HS-27A (cell line): ENCODE measurements at regions not wholly inside any gene's neighbourhood (a gene's known extent, or its start where the extent isn't known, plus 50 kb on each side); places are given as distances from the start of the nearest gene placed in this dataset.

Experiments
- DNase-seq: peaks from one replicate; pipeline ENCODE4 v3.0.0-alpha.2; 2012; ENCODE audit warnings: low read depth, missing footprints

DNA sequence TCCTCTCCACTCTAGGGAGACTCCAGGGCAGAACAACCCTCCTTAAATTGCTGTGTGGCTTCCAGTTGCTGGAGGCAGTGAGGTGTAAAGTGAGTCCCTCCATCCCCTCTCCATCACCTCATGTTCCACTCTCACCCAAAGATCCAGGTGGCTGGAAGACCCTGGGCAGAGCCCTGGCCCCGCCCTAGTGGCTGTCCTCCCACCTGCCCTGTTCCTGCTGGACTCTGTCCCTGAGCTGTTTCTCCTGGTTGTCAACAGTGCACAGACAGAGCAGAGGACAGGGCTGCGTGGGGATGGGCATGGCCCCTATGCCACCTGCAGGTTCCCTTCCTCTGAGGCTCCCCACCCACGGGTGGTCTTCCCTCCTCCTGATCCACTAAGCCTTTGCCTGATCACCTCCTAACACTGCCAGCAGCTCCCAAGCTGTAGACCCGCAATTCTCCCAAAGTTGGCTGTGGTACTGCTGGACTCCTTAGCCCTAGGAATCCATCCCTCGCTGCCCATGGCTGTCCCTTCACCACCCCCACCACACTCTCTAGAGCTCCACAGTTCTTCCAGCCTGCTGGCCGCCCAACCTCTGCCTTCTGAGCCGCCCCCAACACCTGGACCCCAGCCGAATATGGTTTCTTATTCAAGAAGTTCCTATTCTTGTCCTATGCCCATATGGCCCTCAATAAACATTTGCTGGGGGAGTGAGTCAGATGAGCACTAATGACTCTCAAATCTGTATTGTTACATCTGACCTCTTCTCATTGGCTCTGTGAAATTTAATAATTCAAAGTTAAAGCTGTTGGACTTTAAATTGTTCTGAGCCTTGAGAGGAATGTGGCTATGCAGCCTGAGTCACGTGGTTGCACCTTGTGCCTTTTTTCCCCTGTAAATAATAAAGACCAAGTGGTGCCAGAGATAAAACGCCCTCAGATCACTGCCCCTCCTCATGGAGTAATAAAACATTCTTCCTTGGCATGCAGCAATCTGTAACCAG, 260.0 kb upstream of the HS6ST1 start:
- DNase-seq, result no peak

DNA sequence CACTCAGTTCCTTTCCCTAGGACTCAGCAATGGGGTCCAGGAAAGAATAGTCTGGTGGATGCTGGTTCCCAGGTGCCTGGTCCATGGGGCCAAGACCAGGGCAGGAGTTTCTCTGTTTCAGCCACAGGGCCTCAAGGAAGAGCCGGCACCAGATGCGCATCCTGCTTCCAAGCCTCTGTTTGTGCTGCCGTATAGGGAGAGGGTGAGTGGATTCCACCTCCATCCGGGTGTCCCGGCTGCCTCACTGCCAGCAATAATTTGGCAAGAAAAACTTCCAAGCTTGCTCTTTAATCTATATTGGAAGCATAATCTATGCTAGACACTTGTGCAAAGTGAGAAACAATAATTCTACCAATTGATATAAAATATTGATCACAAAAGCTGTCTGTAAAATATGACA, 261.2 kb upstream of the HS6ST1 start:
- no peak for DNase-seq

DNA sequence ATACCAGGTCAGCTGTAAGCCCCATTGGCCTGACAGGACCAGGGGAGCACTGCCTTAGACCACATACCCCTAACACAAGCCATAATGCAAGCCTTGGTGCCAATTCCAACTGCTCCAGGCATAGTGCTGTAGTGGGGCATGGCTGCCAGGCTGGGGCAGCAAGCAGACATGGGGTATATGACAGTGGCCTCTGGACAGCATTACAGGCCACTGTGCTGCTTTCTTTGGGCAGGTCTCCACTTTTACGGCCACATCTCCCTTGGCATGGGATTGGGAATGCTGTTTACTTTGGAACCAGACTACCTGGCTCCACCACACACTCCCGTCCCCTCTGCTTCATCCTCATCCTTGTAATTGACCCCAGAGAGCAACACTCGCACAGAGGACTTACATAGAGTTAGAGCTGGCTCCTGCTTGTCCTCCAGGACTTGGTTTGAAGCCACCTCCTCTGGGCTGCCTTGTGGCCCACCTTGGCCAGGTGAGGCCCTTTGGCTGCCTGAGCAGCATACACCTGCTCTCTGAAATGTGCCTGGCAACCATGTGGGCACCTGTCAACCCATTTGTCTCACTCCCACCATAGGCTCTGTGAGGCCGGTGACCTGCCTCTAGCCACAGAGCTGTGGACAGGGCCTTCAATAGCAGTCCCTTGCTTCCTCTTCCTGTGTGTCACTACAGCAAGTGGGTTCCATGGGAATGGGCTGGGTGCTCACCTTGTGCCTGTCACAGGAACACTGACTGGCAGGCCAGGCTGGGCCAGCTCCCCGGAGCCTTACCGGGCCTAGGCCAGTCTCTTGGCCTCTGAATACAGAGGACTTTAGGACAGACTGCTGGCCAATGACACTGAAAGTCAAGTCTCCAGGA, 262.6 kb upstream of the HS6ST1 start:
- no peak for DNase-seq

DNA sequence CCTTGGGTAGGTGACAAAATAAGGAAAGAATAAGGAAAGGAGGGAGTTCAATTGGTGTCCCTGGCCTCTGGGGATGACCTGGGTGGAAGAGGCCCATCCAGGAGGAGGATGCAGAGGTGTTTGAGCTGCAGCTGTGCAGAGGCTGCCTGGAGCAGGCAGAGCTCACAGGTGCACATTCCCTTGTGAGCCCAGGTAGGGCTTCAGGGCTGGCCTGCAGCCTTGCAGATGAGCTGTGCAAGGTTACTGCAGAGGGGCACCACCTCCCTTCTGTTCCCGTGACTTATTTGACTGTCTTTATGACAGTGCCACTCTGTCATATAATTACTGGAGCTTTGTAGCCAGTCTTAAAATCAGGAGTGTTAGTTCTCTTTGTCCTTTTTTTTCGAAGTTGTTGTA, 263.2 kb upstream of the HS6ST1 start:
- no peak for DNase-seq

DNA sequence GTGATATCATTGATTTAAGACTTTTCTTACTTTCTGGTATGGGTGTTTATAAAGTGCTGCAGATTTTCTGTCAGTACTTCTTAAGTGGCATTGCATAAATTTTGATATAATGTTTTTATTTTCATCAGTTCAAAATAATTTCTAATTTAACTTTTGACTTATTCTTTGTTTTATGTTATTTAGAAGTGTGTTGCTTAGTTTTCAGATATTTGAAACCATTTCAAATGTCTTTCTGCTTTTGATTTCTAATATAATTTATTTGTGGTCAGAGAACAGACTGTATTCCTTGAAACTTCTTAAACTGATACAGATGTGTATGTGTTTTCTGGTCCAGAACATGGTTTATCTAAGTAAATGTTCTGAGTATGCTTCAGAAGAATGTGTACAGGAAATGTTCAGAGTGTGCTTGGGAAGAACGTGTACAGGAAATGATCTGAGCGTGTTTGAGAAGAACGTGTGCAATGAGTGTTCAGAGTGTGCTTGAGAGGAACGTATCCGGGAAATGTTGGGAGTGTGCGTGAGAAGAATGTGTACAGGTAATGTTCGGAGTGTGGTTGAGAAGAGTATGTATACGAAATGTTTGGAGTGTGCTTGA, 265.7 kb upstream of the HS6ST1 start:
- DNase-seq, result peak; percentile 40

DNA sequence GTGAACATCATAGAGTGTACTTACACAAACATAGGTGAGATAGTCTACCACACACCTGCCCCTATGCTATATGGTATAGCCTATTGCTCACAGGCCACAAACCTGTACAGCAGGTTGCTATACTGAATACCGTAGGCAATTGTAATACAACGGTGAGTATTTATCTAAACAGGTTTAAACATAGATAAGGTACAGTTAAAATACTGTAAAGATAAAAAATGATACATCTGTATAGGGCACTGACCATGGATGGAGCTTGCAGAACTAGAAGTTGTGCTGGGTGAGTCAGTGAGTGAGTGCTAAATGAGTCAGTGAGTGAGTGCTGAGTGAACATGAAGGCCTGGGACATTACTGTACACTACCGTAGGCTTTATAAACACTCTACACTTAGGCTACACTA, 267.0 kb upstream of the HS6ST1 start:
- peak; percentile 94 for DNase-seq

DNA sequence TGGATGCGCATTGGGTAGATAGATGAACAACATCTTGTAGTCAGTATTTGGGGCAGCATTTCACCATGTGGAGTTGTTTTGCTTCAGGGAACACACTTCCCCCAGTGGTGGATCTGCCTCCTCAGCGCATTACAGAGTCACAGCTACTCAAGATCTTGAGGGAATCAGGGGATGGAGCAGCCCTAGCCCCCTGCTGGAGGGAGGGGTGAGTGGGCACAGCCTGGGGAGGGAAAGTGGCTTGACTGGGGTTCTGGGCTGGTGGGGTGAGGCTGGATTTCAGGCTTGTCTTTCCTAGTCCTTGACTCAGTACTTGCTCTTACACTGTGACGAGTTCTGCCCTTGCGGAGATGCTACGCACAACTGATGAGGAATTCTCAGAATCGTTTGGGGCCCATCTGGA, 271.0 kb upstream of the HS6ST1 start:
- DNase-seq, result no peak

DNA sequence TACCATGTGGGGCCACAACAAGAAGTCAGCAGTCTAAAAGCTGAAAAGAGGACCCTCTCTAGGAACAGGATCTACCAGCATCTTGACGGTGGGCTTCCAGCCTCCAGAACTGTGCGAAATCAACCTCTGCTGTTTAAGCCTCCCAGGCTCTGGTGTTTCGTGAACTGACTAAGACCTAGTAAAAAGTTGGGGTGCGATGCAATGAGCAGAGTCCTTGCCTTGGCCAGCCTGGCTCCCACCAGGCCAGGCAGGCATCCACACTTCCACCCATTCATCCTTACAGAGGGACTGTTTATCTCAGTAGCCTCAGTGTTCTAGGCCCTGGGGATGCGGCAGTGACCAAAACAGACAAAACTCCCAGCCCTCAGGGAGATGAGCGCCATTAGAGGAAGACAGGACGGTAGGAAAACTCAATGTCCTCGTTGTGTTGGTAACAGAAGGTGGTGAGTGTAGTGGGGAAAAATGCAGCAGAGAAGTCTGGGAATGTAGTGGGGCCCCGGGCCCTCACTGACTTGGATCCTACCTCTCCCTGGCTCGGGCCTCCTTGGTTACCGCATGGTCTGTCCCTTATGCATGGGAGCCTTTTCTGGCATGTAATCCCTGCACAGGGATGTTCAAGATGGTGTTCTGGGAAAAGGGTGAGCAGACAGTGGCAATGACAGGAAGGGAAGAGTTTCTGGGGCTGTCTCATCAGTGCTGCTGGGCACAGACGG, 271.8 kb upstream of the HS6ST1 start:
- no peak for DNase-seq

DNA sequence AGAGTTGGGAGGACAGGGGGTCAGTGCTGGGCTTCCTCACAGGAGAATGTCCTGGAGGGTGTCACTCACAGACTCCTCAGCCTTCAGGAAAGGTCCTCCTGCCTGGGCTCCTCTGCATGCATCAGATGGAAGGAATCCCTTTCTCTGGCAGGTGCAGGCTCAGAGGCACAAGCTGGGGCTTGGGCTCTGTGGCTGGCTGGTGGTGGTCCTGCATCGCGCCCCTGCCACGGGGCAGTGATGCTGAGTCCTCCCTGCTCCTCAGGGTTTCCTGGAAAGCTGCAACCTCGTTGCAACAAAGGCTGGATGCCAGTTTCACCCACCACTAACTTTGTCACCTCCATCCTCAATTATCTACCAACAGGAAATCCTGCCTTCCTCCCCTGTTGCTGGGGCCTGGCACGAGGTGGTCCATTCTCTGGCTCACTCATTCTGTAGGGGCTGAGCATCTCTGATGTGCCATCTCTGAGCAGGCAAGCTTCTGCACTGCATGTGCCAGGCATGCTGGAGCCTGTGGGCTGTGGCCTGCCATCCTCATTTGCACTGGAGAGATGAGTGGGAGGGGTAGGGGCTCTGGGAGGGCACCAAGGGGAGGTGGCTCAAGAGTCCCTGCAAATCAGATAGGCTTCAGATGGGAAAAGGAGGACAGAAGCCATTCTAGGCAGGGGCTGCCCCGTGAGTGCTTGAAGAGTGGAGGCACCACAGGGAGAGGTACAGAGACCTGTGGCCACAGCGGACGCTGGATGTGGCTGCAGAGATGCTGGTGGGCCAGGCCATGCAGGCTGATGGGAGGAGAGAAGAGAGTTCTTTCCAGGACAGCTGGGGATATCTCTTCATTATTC, 272.6 kb upstream of the HS6ST1 start:
- no peak for DNase-seq

DNA sequence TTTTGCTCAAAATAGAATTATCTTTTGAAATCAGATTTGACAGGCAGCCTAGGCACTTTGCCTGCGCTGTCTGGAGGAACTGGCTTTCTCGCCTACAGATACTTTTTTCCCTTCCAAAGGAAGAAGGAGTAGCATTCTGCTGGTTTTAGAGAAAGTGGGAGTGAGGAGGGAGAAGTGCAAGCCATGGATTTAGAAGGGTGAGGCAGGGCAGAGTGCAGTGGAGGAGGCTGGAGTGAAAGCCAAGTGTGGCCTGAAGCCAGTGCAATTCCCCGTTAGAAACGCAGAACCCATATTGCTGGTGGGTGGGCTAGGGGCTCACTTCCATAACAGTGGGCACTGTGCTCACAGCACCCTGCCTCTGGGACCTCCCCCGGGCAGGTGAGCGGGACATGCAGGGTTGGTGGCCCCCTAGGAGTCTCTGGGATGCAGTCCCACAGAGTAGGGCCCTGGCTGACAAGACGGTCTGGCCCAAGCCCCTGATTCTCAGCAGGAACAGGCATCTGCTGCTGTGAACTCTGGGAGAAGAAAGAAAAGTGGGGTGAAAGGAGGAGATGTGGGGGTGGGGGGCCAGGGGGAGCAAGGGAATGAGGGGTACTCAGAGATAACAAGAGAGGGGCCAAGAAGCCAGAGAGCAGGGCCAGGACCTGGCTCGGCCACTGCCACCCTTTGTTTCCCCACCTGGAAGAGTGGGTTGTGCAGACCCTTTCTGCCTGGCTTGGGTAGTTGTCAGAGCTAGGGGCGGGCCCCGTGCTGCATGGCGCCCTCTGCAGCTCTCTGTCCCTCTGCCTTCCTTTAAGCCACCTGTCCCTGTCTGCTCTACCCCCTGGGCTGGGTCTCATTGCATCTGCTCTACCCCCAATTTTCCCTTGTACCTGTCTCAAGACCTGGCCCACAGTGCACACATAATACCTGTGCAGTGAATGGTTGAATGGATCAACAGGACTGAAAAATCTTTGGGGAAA, 273.5 kb upstream of the HS6ST1 start:
- DNase-seq, result no peak

DNA sequence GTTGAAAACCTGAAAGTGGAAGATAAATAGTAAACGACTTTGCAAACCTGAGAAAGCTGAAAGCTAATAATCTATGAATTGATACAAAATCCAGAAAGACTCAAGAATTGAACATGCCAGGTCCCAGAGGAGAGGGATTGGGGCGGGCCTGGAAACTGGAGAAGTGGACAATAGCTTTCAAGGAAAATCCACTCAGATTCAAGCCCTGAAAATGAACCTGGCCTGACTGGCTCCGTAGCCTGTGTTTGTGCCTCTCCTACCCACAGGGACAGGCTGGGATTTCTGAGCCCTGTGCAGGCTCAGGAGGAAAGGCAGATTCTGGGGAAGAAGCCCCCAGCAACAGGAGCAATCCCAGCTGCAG, 274.8 kb upstream of the HS6ST1 start:
- no peak for DNase-seq

DNA sequence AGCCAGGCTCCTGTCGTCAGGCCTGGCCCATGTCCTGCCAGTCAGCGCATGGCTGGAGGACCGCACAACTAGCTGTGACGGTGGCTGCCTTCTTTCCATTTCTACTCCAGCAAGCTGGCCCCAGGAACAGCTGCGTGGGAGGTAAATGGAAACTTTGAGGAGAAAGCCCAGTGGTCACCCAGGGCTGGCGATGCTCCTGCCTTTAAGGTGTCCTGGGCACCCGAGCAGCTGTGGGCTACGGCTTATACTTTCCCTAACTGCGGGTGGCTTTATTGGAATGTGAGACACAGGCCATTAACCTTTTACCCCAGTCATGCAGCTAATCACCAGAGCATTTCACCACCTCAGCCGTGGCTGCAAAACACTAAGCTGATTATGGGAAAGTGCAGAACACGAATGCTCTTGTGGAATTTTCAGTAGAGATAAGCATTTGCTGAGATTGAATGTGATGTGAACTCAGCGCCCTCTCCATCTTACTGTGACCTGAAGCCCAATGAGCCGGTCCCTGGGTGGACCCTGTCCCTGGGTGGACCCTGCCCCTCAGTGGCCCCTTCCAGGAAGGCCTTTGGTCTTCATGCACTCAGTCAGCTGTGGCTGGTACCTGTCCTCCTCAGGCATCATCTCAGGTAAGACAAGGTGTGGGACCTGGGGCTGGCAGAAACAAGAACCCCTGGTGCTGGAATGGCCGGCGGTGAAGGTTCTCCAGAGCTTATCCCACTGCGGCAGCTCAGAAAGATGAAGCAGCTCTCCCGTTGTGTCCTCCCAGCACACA, 275.4 kb upstream of the HS6ST1 start:
- DNase-seq, result no peak

DNA sequence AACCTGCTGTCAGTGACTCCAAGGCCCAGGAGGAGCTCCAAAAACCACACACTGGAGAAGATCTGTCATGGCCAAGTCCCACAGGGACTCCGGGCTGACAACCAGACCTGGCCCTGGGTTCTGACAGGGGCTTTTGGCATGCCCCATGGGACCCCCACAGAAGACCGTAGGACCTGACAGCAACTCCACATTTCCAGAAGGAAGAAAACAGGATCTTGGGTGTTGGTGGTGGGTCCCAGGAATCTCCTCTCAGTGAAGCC, 275.9 kb upstream of the HS6ST1 start:
- no peak for DNase-seq

DNA sequence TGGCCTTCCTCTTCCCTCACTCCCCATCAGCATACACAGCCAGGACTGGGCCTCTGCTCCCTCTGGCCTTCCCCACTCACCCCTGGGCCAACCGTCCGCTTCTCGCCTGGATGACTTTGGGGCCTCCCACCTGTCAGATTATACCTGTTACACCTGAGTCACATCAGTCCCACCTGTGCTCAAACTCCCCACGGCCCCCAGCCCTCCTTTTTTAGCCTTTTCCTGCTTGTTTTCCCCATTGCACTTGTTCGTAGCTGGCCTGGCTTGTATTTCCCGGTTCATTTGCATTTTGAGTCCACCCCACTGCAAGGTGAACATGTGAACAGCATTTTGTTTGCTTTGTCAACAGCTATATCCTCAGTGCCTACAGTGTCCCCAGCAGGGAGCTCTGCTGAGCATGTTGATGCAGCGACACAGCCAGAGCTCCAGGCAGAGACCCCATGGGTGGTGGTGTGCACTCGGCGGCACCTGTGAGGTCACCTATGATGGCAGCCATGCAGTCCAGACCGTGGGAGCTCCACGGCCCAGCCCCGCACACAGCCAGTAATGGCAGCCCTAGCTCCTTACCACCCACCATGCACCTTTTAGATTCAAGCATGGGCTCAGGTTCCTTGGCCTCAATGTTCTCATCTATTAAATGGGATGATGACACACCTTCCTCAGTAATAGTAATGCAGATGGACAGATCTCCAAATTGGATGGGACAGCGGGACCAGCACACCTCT, 276.4 kb upstream of the HS6ST1 start:
- no peak for DNase-seq

DNA sequence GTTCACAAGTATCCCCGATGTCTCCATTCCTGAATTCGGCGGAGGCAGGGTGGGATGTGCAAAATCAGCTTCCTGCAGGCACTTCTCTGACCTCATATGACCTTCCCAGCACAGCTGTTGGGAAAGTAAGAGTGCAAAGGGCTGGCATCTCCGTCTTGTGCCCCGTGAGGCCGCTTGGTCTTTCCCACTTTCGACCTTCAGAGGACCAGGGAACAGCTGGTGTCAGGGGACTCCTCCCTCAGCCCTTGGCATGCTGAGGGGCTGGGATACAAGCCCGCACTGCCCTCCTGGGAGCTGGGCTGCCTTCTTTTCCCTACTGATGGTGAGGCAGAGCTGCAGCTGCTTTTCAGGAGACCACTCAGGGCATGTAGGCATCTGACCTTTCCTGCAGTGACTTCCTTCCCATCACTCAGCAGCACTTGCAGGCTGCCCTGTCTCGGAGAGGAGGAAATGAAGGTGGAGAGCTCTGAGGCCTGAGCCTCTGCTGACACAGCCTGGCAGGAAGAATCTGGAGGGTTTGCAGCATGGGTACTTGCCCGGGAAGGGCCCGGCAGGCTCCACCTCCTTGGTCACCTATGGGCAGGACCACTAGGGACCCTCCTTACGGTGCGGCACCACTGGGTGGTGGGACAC, 277.2 kb upstream of the HS6ST1 start:
- no peak for DNase-seq

DNA sequence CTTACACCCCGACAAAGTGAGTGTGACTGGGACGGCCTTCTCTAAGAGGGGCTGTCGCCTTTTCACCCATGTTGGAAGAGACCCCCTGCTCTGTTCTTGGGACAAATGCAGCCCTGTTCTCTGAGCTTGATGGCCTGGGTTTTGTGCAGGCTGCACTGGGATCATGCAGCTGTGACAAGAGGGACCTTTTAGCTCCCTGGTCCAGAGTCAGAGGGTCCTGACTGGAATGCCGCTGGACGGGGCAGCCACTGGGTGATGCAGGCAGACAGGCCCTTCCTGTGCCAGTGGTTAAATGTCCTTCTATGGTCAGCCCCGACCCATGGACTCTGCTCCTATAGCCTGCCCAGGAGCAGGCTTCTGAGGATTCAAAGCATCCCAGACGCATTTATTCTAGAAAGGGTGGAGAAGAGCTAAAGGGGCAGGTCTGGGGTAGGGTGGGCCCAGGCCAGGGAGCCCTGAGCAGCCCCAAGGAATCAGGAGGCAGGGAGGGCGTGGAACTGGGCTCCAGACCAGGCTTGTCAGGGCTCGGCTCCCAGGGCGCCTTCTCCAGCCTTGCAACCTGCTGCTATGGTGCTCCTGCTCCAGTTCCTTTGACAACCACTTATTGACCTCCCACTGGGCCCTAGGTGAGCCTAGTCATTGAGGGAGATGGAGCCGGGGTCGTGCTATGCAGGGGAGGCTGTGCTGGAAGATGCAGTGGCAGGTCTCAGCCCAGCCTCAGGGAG, 277.9 kb upstream of the HS6ST1 start:
- no peak for DNase-seq

DNA sequence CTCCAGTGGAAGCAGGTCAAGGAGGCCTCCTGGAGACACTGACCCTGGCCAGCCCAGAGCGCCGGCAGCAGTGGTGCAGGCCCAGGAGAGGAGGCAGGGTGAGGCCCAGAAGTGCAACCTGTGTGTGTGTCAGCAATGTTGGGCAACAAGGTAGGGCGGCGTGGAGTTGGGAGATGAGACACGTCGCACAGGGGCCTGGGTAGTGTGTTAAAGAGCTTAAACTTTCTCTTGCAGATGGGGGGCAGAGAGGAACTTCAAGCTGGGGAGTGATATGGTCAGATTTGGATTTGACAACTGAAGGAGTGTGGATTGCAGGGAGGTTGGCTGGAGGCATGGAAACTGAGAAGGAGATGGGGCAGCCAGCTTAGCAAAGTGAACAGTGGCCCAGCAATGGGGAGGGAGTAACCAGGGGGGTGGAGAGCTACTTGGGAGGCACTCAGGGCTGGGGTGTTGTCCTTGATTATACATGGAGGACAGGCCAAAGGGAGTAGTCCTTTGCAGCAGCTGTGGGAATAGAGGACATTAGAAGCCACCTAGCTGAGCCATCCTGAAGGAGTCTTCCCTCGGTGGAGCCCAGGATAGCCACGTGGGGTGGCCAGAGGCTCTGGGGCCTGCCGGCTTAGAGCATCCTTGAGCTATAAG, 278.6 kb upstream of the HS6ST1 start:
- DNase-seq, result no peak
